Fibroblast of gingiva (primary cell): ENCODE measurements at regions not wholly inside any gene's neighbourhood (a gene's known extent, or its start where the extent isn't known, plus 50 kb on each side); places are given as distances from the start of the nearest gene placed in this dataset.

ENCODE experiments used
- DNase-seq: peaks from one replicate; pipeline ENCODE4 v3.0.0-alpha.2; 2011; ENCODE audit warnings: low read depth

- no peak for DNase-seq
Measured at GRCh38 chr15:69987492-69988489, 109.9 kb downstream of the TLE3 start.

- DNase-seq, result no peak
Measured at GRCh38 chr15:69988541-69989225, 109.0 kb downstream of the TLE3 start.

DNA sequence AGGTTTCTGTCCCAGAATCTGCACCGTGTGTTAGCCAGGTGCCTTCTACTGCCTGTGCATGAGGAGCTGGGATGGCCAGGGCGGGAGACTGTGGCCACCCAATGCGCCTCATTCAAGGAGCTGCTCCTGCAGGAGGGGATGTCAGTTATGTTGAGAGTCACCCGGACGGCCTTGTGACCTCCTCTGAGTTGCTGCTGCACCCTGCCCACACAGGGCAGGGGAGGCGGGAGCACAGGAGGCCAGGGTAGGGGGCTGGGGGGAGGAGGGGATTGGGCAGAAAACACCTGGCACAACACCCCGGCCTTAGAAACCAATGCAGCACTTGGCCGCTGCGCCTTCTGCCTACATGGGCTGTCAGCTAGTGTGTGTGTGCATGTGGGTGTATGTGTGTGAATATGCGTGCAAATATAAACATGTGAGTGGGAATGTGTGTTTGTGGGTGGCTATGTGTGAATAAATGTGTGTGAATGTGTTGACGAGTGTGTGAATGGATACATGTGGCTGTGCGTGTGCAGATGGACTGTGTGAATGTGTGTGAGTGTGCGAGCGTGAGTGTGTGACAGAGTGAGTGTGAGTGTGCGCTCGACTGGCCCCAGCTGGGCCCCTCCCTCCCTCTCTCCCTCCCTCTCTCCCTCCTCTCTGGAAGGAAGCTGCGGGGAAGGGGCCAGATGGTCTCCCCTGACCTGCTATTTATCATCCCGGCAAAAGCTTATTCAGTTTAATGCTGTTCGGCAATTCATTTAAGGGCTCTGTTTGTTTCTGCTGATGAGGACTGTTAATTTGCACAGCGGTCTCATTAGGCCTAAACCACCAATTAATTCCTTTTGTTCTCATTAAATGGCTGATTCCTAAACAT, 106.9 kb downstream of the TLE3 start:
- DNase-seq, result no peak

DNA sequence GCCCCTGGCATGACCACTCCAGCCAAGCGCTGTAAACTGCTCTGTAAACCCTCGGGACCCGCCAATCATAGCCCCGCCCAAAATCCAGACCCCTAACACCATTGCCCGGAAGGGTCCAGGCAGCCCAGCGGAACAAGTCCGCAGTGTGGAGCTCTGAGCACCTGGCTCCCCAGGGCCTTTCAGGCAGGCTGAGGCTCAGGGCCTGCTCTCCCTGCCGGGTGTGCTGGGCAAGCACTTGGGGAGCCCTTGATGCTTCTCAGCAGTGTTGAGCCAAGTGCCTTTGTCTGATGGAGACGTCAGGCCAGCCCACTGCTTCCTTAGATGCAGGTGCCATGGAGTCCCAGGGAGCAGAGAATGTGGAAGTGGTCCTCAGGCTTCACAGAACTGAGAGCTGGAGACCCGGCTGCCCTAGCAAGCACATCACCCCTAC, 106.2 kb downstream of the TLE3 start:
- no peak for DNase-seq

GRCh38 chr15:69992348-69992747, 105.4 kb downstream of the TLE3 start:
- DNase-seq, result no peak

GRCh38 chr15:69994429-69995205, 103.1 kb downstream of the TLE3 start:
- no peak for DNase-seq

GRCh38 chr15:69996321-69997160, 101.2 kb downstream of the TLE3 start:
- no peak for DNase-seq

- DNase-seq, result no peak
Measured at GRCh38 chr15:69997161-69997485, 100.6 kb downstream of the TLE3 start.
